Keratinocyte (primary cell): ENCODE measurements at regions not wholly inside any gene's neighbourhood (a gene's known extent, or its start where the extent isn't known, plus 50 kb on each side); places are given as distances from the start of the nearest gene placed in this dataset.

Experiments used
- CTCF ChIP-seq, 3 experiments: IDR thresholded peaks in 1 of 3; conservative IDR thresholded peaks in 1 of 3; optimal IDR thresholded peaks in 1 of 3; 2 replicates in 2 of 3; 3 replicates in 1 of 3; pipeline versions ENCODE3 to v1.5.1; 2011; ENCODE audit warnings: low read length in 3 of 3, mild to moderate bottlenecking in 3 of 3, moderate library complexity in 2 of 3, control low read depth in 1 of 3, inconsistent platforms in 1 of 3; ENCODE audit not compliant: insufficient read depth in 2 of 3; ENCODE audit errors: extremely low read depth in 1 of 3
- EZH2 ChIP-seq: IDR thresholded peaks from one replicate; pipeline ENCODE4 v1.6.1; 2012; ENCODE audit warnings: inconsistent platforms, mild to moderate bottlenecking, low read length, moderate library complexity

- TF ChIP-seq CTCF (optimal IDR thresholded peaks at IDR 0.05 in 1 of 3, IDR thresholded peaks at IDR 0.05 in 1 of 3, conservative IDR thresholded peaks at IDR 0.05 in 1 of 3; ENCODE audit: extremely low read depth in 1 of 3, insufficient read depth in 2 of 3, low read length in 3 of 3): no peak
- TF ChIP-seq EZH2: no peak
Measured at GRCh38 chr11:109241988-109242536, 179.9 kb upstream of the C11orf87 start.
